ENCODE measurements at regions not wholly inside any gene's neighbourhood (a gene's known extent, or its start where the extent isn't known, plus 50 kb on each side); places are given as distances from the start of the nearest gene placed in this dataset.

DNA sequence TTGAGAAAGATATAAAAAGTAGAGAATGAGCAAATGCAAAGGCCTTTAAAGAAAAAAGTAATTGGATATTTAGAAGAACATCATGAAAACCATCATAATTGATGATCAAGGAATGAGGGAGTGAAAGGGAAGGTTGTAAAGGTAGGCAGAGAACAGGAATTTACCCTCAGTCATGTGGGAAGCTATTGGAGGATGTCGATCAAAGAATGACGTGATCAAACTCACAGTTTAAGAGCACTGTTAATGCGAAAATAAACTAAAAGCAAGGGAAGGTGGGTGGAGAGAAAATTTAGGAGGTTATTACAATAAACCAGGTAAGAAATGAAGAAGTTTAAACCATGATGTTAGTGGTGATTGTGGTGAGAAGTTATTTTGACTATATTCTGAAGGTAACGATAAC lies 982.6 kb upstream of the EYS start:
- TF ChIP-seq EZH2 (IDR thresholded peaks at IDR 0.05; ENCODE audit: borderline replicate concordance, low read depth, low read length, severe bottlenecking) (no peak), POLR2A (IDR thresholded peaks at IDR 0.05; ENCODE audit: low read depth, low read length) (no peak), MYC (IDR thresholded peaks at IDR 0.05; ENCODE audit: low read depth, low read length) (no peak), GATA2 (IDR thresholded peaks at IDR 0.05; ENCODE audit: insufficient read depth, insufficient read length, low read depth, low read length) (no peak)
- TF ChIP-seq, protein P1, sequence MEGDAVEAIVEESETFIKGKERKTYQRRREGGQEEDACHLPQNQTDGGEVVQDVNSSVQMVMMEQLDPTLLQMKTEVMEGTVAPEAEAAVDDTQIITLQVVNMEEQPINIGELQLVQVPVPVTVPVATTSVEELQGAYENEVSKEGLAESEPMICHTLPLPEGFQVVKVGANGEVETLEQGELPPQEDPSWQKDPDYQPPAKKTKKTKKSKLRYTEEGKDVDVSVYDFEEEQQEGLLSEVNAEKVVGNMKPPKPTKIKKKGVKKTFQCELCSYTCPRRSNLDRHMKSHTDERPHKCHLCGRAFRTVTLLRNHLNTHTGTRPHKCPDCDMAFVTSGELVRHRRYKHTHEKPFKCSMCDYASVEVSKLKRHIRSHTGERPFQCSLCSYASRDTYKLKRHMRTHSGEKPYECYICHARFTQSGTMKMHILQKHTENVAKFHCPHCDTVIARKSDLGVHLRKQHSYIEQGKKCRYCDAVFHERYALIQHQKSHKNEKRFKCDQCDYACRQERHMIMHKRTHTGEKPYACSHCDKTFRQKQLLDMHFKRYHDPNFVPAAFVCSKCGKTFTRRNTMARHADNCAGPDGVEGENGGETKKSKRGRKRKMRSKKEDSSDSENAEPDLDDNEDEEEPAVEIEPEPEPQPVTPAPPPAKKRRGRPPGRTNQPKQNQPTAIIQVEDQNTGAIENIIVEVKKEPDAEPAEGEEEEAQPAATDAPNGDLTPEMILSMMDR (IDR thresholded peaks at IDR 0.05; ENCODE audit: extremely low read depth in 1 of 2, insufficient read depth in 1 of 2, low read depth in 1 of 2, low read length in 2 of 2): no peak
- TF ChIP-seq, protein P2, sequence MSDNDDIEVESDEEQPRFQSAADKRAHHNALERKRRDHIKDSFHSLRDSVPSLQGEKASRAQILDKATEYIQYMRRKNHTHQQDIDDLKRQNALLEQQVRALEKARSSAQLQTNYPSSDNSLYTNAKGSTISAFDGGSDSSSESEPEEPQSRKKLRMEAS (IDR thresholded peaks at IDR 0.05; ENCODE audit: insufficient read depth, insufficient read length): no peak

Data from endothelial cell of umbilical vein (primary cell).